NCI-H1105 treated with DMSO at 0.1 percent for 48 hours (cell line): ENCODE measurements at regions not wholly inside any gene's neighbourhood (a gene's known extent, or its start where the extent isn't known, plus 50 kb on each side); places are given as distances from the start of the nearest gene placed in this dataset.

Experiments
- DNase-seq: peaks from one replicate; lab custom pipeline; 2025; lab: John Stamatoyannopoulos, UW

GRCh38 chr12:90398285-90398836, 556.6 kb downstream of the CCER1 start:
- DNase-seq = no peak

GRCh38 chr12:90396556-90396955, 558.4 kb downstream of the CCER1 start:
- no peak for DNase-seq

GRCh38 chr12:90393652-90394051, 561.3 kb downstream of the CCER1 start:
- DNase-seq = no peak

GRCh38 chr12:90393089-90393488, 561.9 kb downstream of the CCER1 start:
- no peak for DNase-seq

GRCh38 chr12:90390947-90391346, 564.0 kb downstream of the CCER1 start:
- no peak for DNase-seq

- DNase-seq = no peak
These were observed 586.9 kb downstream of the CCER1 start for GRCh38 chr12:90368081-90368480.

GRCh38 chr12:90366286-90366685, 588.7 kb downstream of the CCER1 start:
- DNase-seq = no peak

- DNase-seq = no peak
These were observed 594.7 kb downstream of the CCER1 start for GRCh38 chr12:90360300-90360699.

- DNase-seq = no peak
These were observed 599.1 kb downstream of the CCER1 start for GRCh38 chr12:90355711-90356355.

- DNase-seq = no peak
These were observed 611.0 kb downstream of the CCER1 start for GRCh38 chr12:90343966-90344365.

- no peak for DNase-seq
These were observed 612.9 kb downstream of the CCER1 start for GRCh38 chr12:90342081-90342480.

GRCh38 chr12:90339837-90340236, 615.1 kb downstream of the CCER1 start:
- no peak for DNase-seq

- no peak for DNase-seq
These were observed 616.6 kb downstream of the CCER1 start for GRCh38 chr12:90338365-90338764.

- no peak for DNase-seq
These were observed 618.0 kb downstream of the CCER1 start for GRCh38 chr12:90337018-90337417.

- no peak for DNase-seq
These were observed 619.4 kb downstream of the CCER1 start for GRCh38 chr12:90335566-90335965.

GRCh38 chr12:90333939-90334338, 621.0 kb downstream of the CCER1 start:
- no peak for DNase-seq

- no peak for DNase-seq
These were observed 621.6 kb downstream of the CCER1 start for GRCh38 chr12:90333424-90333823.

GRCh38 chr12:90331821-90332220, 623.2 kb downstream of the CCER1 start:
- DNase-seq = no peak

GRCh38 chr12:90331262-90331661, 622.6 kb upstream of the ATP2B1 start:
- no peak for DNase-seq

- DNase-seq = no peak
These were observed 619.4 kb upstream of the ATP2B1 start for GRCh38 chr12:90327793-90328743.

- no peak for DNase-seq
These were observed 614.6 kb upstream of the ATP2B1 start for GRCh38 chr12:90323217-90323616.

- DNase-seq = no peak
These were observed 613.4 kb upstream of the ATP2B1 start for GRCh38 chr12:90322006-90322405.

- no peak for DNase-seq
These were observed 612.7 kb upstream of the ATP2B1 start for GRCh38 chr12:90321369-90321768.
